Ishikawa (cell line): ENCODE measurements at regions not wholly inside any gene's neighbourhood (a gene's known extent, or its start where the extent isn't known, plus 50 kb on each side); places are given as distances from the start of the nearest gene placed in this dataset.

Source experiments
- CEBPB ChIP-seq: IDR thresholded peaks from 2 replicates; pipeline ENCODE4 v1.6.1; 2012
- CREB1 ChIP-seq: IDR thresholded peaks from 2 replicates; pipeline ENCODE4 v1.6.1; 2012; ENCODE audit warnings: low read depth
- EGR1 ChIP-seq: IDR thresholded peaks from 2 replicates; pipeline ENCODE4 v1.6.1; 2012
- EP300 ChIP-seq: IDR thresholded peaks from 2 replicates; pipeline ENCODE4 v1.6.1; 2012; ENCODE audit warnings: borderline replicate concordance
- FOXM1 ChIP-seq: IDR thresholded peaks from 2 replicates; pipeline ENCODE4 v1.6.1; 2012; ENCODE audit warnings: low read depth, borderline replicate concordance
- RAD21 ChIP-seq: IDR thresholded peaks from 2 replicates; pipeline ENCODE4 v1.6.1; 2012; ENCODE audit warnings: low read depth
- TAF1 ChIP-seq: IDR thresholded peaks from 2 replicates; pipeline ENCODE4 v1.6.1; 2012; ENCODE audit warnings: low read depth, mild to moderate bottlenecking
- TCF12 ChIP-seq: IDR thresholded peaks from 2 replicates; pipeline ENCODE4 v1.6.1; 2012; ENCODE audit warnings: low read depth
- TEAD4 ChIP-seq: IDR thresholded peaks from 2 replicates; pipeline ENCODE4 v1.6.1; 2012
- USF1 ChIP-seq: IDR thresholded peaks from 2 replicates; pipeline ENCODE4 v1.6.1; 2012
- YY1 ChIP-seq: IDR thresholded peaks from 2 replicates; pipeline ENCODE4 v1.6.1; 2012; ENCODE audit warnings: low read depth
- ZBTB7A ChIP-seq: IDR thresholded peaks from 2 replicates; pipeline ENCODE4 v1.6.1; 2012; ENCODE audit warnings: low read depth
- TF ChIP-seq, protein P1 (sequence below): IDR thresholded peaks from 2 replicates; pipeline ENCODE4 v1.6.1; 2012; ENCODE audit warnings: low read depth, mild to moderate bottlenecking
- TF ChIP-seq, protein P2 (sequence below): IDR thresholded peaks from 2 replicates; pipeline ENCODE4 v1.6.1; 2012

DNA sequence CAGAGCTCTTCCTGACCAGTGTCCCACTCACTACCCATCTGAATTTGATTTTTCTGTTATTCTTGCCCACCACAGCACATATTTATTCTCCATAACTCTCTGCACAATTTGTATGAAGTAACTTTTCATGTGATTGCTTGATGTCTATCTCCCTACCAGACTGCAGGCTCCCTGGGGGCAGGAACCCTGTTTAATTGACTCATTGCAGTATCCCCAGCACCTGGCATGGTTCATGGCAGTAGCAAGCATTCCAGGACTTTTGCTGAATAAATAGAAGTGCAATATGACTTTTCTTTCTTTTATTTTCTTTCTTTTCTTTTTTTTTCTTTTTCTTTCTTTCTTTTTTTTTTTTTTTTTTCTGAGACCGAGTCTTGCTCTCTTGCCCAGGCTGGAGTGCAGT, 88.7 kb upstream of the XPO1 start:
- TF ChIP-seq TCF12 (no peak), TAF1 (no peak), ZBTB7A (no peak), TEAD4 (no peak), YY1 (no peak), FOXM1 (no peak), USF1 (no peak), EP300 (no peak), CEBPB (no peak), CREB1 (no peak), RAD21 (no peak), EGR1 (no peak)
- TF ChIP-seq, protein P1, sequence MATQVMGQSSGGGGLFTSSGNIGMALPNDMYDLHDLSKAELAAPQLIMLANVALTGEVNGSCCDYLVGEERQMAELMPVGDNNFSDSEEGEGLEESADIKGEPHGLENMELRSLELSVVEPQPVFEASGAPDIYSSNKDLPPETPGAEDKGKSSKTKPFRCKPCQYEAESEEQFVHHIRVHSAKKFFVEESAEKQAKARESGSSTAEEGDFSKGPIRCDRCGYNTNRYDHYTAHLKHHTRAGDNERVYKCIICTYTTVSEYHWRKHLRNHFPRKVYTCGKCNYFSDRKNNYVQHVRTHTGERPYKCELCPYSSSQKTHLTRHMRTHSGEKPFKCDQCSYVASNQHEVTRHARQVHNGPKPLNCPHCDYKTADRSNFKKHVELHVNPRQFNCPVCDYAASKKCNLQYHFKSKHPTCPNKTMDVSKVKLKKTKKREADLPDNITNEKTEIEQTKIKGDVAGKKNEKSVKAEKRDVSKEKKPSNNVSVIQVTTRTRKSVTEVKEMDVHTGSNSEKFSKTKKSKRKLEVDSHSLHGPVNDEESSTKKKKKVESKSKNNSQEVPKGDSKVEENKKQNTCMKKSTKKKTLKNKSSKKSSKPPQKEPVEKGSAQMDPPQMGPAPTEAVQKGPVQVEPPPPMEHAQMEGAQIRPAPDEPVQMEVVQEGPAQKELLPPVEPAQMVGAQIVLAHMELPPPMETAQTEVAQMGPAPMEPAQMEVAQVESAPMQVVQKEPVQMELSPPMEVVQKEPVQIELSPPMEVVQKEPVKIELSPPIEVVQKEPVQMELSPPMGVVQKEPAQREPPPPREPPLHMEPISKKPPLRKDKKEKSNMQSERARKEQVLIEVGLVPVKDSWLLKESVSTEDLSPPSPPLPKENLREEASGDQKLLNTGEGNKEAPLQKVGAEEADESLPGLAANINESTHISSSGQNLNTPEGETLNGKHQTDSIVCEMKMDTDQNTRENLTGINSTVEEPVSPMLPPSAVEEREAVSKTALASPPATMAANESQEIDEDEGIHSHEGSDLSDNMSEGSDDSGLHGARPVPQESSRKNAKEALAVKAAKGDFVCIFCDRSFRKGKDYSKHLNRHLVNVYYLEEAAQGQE: no peak
- TF ChIP-seq, protein P2, sequence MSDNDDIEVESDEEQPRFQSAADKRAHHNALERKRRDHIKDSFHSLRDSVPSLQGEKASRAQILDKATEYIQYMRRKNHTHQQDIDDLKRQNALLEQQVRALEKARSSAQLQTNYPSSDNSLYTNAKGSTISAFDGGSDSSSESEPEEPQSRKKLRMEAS: no peak
